Omental fat pad (tissue), 3 donors: ENCODE measurements at regions not wholly inside any gene's neighbourhood (a gene's known extent, or its start where the extent isn't known, plus 50 kb on each side); places are given as distances from the start of the nearest gene placed in this dataset.

ENCODE experiments used
- ATAC-seq: fragments of 150-250 bp; one replicate; pipeline ENCODE4 v1.9.1; 2016; ENCODE audit warnings: mild to moderate bottlenecking, moderate library complexity; ENCODE audit not compliant: low FRiP score
- DNase-seq: peaks from one replicate; pipeline ENCODE4 v3.0.0-alpha.2; 2019; ENCODE audit warnings: low spot score
- TF ChIP-seq, protein P1 (sequence below), 3 donors: fragments of 450-650 bp; IDR thresholded peaks; one replicate each; pipeline ENCODE4 v1.5.1; 2016 to 2017; ENCODE audit warnings: antibody characterized with exemption in 3 of 3, mild to moderate bottlenecking in 3 of 3, moderate library complexity in 2 of 3

DNA sequence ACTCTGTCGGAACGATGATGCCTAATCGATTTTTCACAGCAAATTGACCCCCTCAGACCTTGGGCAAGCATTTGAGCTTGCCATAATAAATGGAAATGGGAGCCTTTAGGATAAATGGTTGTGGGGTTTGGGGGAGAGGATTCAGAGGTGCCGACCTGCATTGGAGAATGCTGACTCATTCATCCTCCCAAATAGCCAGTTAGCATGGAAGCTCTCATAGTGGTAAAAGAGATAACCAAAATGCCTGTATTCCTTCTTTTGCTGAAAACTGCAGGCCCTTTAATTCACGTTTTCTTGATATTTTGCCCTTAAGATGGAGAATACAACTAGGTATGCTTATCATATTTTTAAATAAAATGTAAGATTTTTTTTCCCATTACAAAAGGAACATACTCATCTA is 392.6 kb upstream of the DEPDC1 start:
- no peak for DNase-seq
- TF ChIP-seq, protein P1, sequence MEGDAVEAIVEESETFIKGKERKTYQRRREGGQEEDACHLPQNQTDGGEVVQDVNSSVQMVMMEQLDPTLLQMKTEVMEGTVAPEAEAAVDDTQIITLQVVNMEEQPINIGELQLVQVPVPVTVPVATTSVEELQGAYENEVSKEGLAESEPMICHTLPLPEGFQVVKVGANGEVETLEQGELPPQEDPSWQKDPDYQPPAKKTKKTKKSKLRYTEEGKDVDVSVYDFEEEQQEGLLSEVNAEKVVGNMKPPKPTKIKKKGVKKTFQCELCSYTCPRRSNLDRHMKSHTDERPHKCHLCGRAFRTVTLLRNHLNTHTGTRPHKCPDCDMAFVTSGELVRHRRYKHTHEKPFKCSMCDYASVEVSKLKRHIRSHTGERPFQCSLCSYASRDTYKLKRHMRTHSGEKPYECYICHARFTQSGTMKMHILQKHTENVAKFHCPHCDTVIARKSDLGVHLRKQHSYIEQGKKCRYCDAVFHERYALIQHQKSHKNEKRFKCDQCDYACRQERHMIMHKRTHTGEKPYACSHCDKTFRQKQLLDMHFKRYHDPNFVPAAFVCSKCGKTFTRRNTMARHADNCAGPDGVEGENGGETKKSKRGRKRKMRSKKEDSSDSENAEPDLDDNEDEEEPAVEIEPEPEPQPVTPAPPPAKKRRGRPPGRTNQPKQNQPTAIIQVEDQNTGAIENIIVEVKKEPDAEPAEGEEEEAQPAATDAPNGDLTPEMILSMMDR (IDR thresholded peaks at IDR 0.05) = no peak
- no peak for ATAC-seq

DNA sequence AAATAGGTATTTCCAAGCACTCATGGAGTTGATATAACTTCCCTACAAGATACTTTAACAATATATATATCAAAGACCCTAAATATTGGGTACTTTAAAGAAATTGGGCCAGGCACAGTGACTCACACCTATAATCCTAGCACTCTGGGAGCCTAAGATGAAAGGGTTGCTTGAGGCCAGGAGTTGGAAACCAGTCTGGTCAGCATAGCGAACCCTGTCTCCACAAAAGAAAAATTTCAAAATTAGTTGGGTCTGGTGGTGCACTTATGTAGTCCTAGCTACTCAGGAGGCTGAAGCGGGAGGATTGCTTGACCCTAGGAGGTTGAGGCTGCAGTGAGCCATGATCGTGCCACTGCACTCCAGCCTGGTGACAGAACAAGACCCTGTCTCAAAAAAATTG is 393.9 kb upstream of the DEPDC1 start:
- ATAC-seq = no peak
- no peak for DNase-seq
- TF ChIP-seq, protein P1 (IDR thresholded peaks at IDR 0.05) = no peak

DNA sequence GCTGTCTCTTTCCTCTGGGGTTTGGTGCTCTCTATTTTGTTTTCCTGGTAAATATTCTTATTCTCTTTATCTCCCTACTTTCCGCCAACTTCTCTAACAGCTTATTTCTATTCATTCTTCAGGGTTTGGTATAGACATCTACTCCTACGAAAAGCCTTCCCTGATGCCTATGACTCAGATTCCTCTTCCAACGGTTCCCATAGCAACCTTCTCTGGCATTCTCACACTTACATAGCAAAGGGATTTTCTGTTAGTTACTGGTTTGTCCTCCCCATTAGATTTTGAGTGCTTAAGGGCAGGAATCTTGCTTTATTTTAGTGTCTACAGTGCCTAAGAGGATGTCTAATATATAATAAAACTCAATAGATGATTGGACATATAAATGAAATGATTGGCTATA is 407.6 kb upstream of the DEPDC1 start:
- ATAC-seq (no peak), DNase-seq (no peak)
- TF ChIP-seq, protein P1 (IDR thresholded peaks at IDR 0.05) = no peak

DNA sequence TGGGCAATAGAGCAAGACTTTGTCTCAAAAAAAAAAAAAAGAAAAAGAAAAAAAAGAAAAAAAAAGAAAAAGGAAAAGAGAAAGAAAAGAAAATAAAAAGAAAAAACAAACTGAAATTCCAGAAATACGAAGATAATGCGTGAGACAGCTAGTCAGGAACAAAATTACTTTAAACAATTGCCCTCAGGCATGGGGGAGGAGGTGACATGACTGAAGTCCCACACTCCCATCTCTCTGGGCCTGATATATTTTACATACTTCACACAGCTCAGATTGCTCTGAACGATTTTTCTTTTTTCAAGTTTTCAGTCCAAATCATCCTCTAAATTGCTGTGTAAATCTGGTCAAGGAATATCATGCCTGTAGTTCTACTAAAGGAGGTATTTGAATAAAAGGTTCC is 409.5 kb upstream of the DEPDC1 start:
- TF ChIP-seq, protein P1 (IDR thresholded peaks at IDR 0.05) = no peak
- DNase-seq = no peak
- ATAC-seq = no peak

DNA sequence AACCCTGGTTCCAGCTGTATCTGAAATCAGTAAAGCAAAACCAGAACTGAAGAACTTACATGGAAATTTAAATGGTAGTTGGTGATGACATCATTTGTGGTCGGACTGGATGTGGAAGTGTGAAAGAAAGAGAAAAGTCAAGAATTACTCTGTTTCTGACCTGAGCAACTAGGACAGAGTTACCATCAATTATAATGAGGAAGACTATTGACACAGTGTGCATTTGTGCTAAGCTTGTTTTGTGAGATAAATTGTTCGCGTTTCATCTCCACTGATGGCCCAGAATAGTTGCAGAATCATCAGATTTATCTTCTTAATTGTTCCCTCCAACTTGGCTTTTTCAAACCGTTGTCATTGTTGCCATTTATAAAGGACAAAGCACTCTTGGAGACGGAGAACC is 410.6 kb upstream of the DEPDC1 start:
- TF ChIP-seq, protein P1 (IDR thresholded peaks at IDR 0.05) = no peak
- DNase-seq (no peak), ATAC-seq (no peak)

DNA sequence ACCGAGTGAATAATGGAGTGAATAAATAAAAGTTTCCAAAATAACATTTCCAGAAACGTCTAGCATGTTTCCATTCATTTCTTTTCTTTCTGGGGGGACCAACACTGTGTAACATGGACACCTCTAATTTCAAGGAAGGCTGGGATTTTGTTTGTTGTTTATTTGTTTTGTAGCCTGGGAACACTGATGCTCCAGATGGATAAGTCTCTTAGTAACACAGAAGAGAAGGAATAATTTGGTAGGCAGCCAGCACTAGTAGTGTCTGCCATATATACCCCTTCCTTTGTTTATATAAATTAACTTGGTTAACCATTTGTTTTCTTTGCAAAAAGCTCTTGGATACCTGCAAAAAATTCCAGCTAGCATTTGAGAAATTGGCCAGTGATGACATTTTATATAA is 411.4 kb upstream of the DEPDC1 start:
- ATAC-seq (no peak), DNase-seq (no peak)
- TF ChIP-seq, protein P1 (IDR thresholded peaks at IDR 0.05) = no peak

DNA sequence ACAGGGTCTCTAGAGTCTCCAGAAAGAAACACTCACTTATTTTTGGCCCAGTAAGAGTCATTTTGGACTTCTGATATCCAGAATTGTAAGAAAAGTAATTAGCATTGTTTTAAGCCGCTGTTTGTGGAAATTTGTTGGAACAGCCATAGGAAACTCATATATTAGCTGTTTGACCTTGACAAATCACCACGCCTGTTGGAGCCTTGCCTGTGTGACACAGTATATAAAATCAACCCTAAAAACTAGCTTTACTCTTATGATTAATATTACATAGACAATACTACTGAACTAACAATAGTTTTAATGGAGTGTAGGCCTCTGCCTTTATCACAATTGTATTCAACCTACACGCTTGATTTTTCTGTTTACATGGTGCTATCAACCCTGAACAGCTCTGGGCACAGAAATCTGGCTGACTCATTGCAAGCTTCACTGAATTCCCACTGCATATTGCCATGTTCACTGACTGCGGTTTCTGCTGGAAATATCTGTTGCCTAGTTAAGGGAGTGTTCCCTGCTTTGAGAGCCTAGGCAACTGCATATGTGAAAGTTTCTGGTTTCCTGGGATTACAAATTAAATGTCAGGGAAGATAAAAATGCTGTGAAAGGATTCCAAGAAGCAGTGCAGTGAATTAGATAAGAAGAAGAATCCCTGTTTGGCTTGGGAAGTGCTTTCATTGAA is 419.5 kb upstream of the DEPDC1 start:
- DNase-seq (no peak), ATAC-seq (peak; percentile 85)
- TF ChIP-seq, protein P1 (IDR thresholded peaks at IDR 0.05) = no peak
